NT2/D1 (cell line): ENCODE measurements at regions not wholly inside any gene's neighbourhood (a gene's known extent, or its start where the extent isn't known, plus 50 kb on each side); places are given as distances from the start of the nearest gene placed in this dataset.

Source experiments
- DNase-seq: peaks from one replicate; pipeline ENCODE4 v3.0.0-alpha.2; 2011; ENCODE audit warnings: low read depth, low spot score
- H3K27me3 ChIP-seq: 2 replicates; pipeline ENCODE4 v1.6.0; 2011; ENCODE audit warnings: mild to moderate bottlenecking; ENCODE audit not compliant: insufficient read length, insufficient read depth
- H3K36me3 ChIP-seq: 2 replicates; pipeline ENCODE4 v1.6.1; 2011; ENCODE audit warnings: mild to moderate bottlenecking, low read length, mixed read lengths; ENCODE audit not compliant: insufficient read depth, insufficient read length
- H3K4me1 ChIP-seq: 2 replicates; pipeline ENCODE4 v1.5.1; 2011; ENCODE audit not compliant: insufficient read depth, insufficient read length
- H3K4me3 ChIP-seq: 2 replicates; pipeline ENCODE4 v1.5.1; 2011; ENCODE audit warnings: low read depth; ENCODE audit not compliant: insufficient read length
- H3K9ac ChIP-seq: 2 replicates; pipeline ENCODE4 v1.6.0; 2011; ENCODE audit warnings: low read depth; ENCODE audit not compliant: insufficient read length
- H3K9me3 ChIP-seq: 2 replicates; pipeline ENCODE4 v1.5.1; 2011; ENCODE audit warnings: mild to moderate bottlenecking, low read length; ENCODE audit not compliant: insufficient read depth
- SUZ12 ChIP-seq: IDR thresholded peaks from 2 replicates; pipeline ENCODE4 v1.6.1; 2011; ENCODE audit not compliant: insufficient read length, insufficient read depth; ENCODE audit errors: extremely low read depth
- YY1 ChIP-seq: IDR thresholded peaks from 2 replicates; pipeline ENCODE4 v1.6.1; 2011; ENCODE audit not compliant: insufficient read length, insufficient read depth
- ZNF274 ChIP-seq: IDR thresholded peaks from 2 replicates; pipeline ENCODE4 v1.6.1; 2011; ENCODE audit warnings: mild to moderate bottlenecking, low read depth, low read length

- Histone ChIP-seq H3K27me3 (no peaks in the 10 kb centered on the region), H3K4me3 (no peak overlapping the region), H3K36me3 (no peaks in the 10 kb centered on the region), H3K9me3 (no peaks in the 10 kb centered on the region), H3K9ac (no peak overlapping the region), H3K4me1 (no peaks in the 10 kb centered on the region)
- no peak for DNase-seq
- no peak for TF ChIP-seq SUZ12
- no peak for TF ChIP-seq ZNF274
- TF ChIP-seq YY1, result no peak
Measured at GRCh38 chr13:99634672-99635071, 133.4 kb downstream of the TM9SF2 start.

DNA sequence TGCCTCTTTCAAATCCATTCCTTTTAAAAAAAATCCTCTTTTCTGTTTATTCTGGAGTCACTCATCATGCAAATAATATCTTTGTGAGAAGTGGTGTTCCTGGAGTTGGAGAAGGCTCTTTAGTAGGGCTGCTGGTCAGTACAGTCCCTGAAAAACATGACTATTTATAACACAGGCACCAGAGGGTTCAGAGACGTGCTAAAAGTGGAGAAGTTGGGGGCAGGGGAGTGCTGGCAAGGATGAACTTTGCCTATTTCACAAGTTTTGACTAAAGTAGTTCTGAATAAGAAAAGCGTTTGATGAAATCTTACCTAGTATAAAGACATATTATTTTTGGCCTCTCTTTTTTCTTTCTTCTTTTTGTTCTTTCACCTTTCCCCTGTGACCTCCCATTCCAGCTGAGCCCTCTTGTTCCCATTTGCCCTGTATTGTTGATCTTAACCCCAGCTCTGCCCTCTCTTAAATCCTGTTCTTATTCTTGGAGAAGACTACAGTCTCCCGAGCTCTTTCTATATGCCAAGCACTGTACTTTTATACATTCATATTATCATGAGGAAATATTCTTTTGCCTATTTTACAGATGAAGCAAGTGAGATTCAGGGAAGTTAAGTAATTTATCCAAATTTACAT, 129.1 kb downstream of the TM9SF2 start:
- H3K9me3 ChIP-seq, result no peaks in the 10 kb centered on the region
- DNase-seq, result no peak
- no peaks in the 10 kb centered on the region for H3K36me3 ChIP-seq
- no peak overlapping the region for H3K9ac ChIP-seq
- no peaks in the 10 kb centered on the region for H3K27me3 ChIP-seq
- H3K4me3 ChIP-seq, result no peak overlapping the region
- TF ChIP-seq SUZ12, result no peak
- no peak for TF ChIP-seq ZNF274
- no peak for TF ChIP-seq YY1
- peaks cover 5% of the 10 kb centered on the region for H3K4me1 ChIP-seq

GRCh38 chr13:99629641-99630040, 128.4 kb downstream of the TM9SF2 start:
- H3K27me3 ChIP-seq, result no peaks in the 10 kb centered on the region
- H3K4me3 ChIP-seq, result no peak overlapping the region
- no peak overlapping the region for H3K9ac ChIP-seq
- TF ChIP-seq YY1, result no peak
- TF ChIP-seq ZNF274, result no peak
- no peak for TF ChIP-seq SUZ12
- H3K9me3 ChIP-seq, result no peaks in the 10 kb centered on the region
- H3K36me3 ChIP-seq, result no peaks in the 10 kb centered on the region
- H3K4me1 ChIP-seq, result peaks cover 5% of the 10 kb centered on the region
- DNase-seq, result no peak

GRCh38 chr13:99628442-99628841, 127.2 kb downstream of the TM9SF2 start:
- H3K9ac ChIP-seq, result no peak overlapping the region
- TF ChIP-seq YY1 (no peak), SUZ12 (no peak), ZNF274 (no peak)
- DNase-seq, result no peak

GRCh38 chr13:99626461-99627082, 125.3 kb downstream of the TM9SF2 start:
- H3K9me3 ChIP-seq, result no peaks in the 10 kb centered on the region
- H3K4me3 ChIP-seq, result no peak overlapping the region

More at GRCh38 chr13:99628442-99628841, 127.2 kb downstream of the TM9SF2 start:
- H3K4me3 ChIP-seq, result no peak overlapping the region
- no peaks in the 10 kb centered on the region for H3K9me3 ChIP-seq
- no peaks in the 10 kb centered on the region for H3K36me3 ChIP-seq
- no peaks in the 10 kb centered on the region for H3K27me3 ChIP-seq
- peaks cover 5% of the 10 kb centered on the region for H3K4me1 ChIP-seq

DNA sequence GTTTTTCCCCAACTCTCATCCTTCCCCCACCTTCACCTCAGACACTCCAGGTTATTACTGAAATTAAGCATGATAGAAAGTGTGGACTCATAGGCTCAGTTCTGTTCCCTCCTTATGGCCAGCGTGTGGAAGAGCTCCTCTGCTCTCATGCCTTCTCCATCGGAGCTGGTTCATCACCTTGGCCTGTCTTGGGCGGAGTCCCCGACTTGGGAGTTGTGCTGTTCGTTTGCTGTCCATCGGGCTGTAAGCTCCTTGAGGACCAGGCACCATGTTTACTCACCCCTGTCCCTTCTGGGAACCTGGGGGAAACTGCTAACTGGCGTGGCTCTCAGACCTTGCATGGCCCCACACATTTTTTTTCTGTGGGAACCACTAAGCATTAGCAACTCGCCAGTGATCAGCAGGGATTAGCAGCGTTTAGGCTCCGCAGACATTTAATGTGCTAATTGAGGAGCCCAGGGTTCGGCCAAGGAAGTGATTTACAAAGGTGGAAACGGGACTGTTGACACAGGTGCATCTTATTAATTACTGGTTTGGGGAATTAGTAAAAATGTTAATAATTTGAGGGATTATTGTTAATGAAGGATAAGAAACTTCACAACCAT, 123.8 kb downstream of the TM9SF2 start:
- peaks cover 5% of the 10 kb centered on the region for H3K4me1 ChIP-seq
- H3K36me3 ChIP-seq, result no peaks in the 10 kb centered on the region
- H3K27me3 ChIP-seq, result no peaks in the 10 kb centered on the region
- no peak overlapping the region for H3K4me3 ChIP-seq
- H3K9me3 ChIP-seq, result no peaks in the 10 kb centered on the region
- TF ChIP-seq ZNF274 (no peak), SUZ12 (no peak), YY1 (no peak)
- no peak for DNase-seq
- no peak overlapping the region for H3K9ac ChIP-seq

More at GRCh38 chr13:99626461-99627082, 125.3 kb downstream of the TM9SF2 start:
- Histone ChIP-seq H3K4me1 (peaks cover 5% of the 10 kb centered on the region), H3K36me3 (no peaks in the 10 kb centered on the region), H3K27me3 (no peaks in the 10 kb centered on the region), H3K9ac (no peak overlapping the region)
- no peak for TF ChIP-seq SUZ12
- no peak for TF ChIP-seq YY1
- TF ChIP-seq ZNF274, result no peak
- DNase-seq, result no peak

DNA sequence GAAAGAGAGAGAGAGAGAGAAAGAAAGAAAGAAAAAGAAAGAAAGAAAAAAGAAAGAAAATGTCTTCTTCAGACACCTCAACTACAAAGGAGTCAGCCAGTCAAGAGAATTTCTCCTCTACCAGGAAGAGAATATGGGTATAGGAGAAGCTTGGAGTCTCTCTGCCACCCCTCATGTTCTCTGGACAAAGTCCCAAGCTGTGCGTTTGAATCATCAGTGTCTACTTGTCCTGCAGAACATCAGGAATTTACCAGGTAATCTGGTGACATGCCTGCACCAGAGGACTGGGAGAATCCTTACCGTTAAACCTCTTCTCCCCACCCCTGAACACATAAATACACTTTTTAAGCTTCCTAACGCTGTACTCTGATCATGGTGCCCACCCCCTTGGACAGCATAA, 119.5 kb downstream of the TM9SF2 start:
- no peak for TF ChIP-seq ZNF274
- TF ChIP-seq SUZ12, result no peak
- TF ChIP-seq YY1, result no peak
- no peaks in the 10 kb centered on the region for H3K9me3 ChIP-seq
- no peak overlapping the region for H3K9ac ChIP-seq
- DNase-seq, result no peak
- H3K27me3 ChIP-seq, result no peaks in the 10 kb centered on the region
- H3K4me3 ChIP-seq, result no peak overlapping the region
- H3K4me1 ChIP-seq, result peaks cover 3% of the 10 kb centered on the region
- no peaks in the 10 kb centered on the region for H3K36me3 ChIP-seq
